Nephron (organoid): ENCODE measurements at regions not wholly inside any gene's neighbourhood (a gene's known extent, or its start where the extent isn't known, plus 50 kb on each side); places are given as distances from the start of the nearest gene placed in this dataset.

ENCODE experiments used
- H3K27ac Mint-ChIP-seq, 3 experiments: 2 replicates each; pipeline ENCODE4 v1.8.0; 2020; ENCODE audit warnings: mixed read lengths in 3 of 3, mild to moderate bottlenecking in 2 of 3, moderate library complexity in 1 of 3
- H3K27me3 Mint-ChIP-seq: 2 replicates; pipeline ENCODE4 v1.8.0; 2021; ENCODE audit warnings: low read depth, mild to moderate bottlenecking, moderate library complexity, mixed read lengths
- H3K36me3 Mint-ChIP-seq: 2 replicates; pipeline ENCODE4 v1.8.0; 2020; ENCODE audit warnings: low read depth, mixed read lengths
- H3K4me1 Mint-ChIP-seq: 2 replicates; pipeline ENCODE4 v1.8.0; 2020; ENCODE audit warnings: mixed read lengths
- H3K4me3 Mint-ChIP-seq, 3 experiments: 2 replicates each; pipeline ENCODE4 v1.8.0; 2020; ENCODE audit warnings: mild to moderate bottlenecking in 3 of 3, mixed read lengths in 3 of 3, moderate library complexity in 2 of 3
- H3K9me3 Mint-ChIP-seq: 2 replicates; pipeline ENCODE4 v1.8.0; 2020; ENCODE audit warnings: mixed read lengths
- TF ChIP-seq, protein P1 (sequence below), 3 experiments: fragments of 200-600 bp; sonication (generic); IDR thresholded peaks; one replicate each; pipeline ENCODE4 v1.5.0; 2021; ENCODE audit warnings: antibody characterized with exemption in 3 of 3; ENCODE audit not compliant: unreplicated experiment in 3 of 3

DNA sequence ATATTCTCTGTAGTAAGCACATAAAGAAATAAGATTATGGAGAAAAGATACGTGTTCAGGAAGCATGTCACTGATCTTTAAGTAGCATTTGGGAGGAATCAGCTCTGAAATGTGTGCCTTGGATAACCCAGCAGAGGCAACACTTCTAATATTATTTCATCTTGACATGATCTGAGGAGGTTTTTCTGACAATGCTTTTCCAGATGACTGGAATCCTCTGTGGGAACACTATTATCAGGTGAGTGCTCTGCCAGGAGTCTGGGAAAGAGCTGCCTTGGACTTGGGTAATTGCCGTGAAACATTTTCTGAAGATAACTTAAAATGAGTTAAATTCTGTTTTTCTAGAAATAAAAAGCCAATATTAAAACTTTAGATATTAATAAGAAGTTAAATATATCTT lies 78.2 kb upstream of the QRFPR start:
- Mint-ChIP-seq H3K36me3 (no peaks in the 10 kb centered on the region), H3K4me1 (peaks cover 25% of the 10 kb centered on the region), H3K4me3 (no peak overlapping the region), H3K27ac (peak overlapping the region in 1 of 3 experiments; percentile 39), H3K9me3 (no peaks in the 10 kb centered on the region), H3K27me3 (no peaks in the 10 kb centered on the region)
- TF ChIP-seq, protein P1, sequence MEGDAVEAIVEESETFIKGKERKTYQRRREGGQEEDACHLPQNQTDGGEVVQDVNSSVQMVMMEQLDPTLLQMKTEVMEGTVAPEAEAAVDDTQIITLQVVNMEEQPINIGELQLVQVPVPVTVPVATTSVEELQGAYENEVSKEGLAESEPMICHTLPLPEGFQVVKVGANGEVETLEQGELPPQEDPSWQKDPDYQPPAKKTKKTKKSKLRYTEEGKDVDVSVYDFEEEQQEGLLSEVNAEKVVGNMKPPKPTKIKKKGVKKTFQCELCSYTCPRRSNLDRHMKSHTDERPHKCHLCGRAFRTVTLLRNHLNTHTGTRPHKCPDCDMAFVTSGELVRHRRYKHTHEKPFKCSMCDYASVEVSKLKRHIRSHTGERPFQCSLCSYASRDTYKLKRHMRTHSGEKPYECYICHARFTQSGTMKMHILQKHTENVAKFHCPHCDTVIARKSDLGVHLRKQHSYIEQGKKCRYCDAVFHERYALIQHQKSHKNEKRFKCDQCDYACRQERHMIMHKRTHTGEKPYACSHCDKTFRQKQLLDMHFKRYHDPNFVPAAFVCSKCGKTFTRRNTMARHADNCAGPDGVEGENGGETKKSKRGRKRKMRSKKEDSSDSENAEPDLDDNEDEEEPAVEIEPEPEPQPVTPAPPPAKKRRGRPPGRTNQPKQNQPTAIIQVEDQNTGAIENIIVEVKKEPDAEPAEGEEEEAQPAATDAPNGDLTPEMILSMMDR (IDR thresholded peaks at IDR 0.05; ENCODE audit: unreplicated experiment in 3 of 3): no peak

- H3K4me1 Mint-ChIP-seq: peaks cover 25% of the 10 kb centered on the region
- no peaks in the 10 kb centered on the region for H3K36me3 Mint-ChIP-seq
- no peaks in the 10 kb centered on the region for H3K9me3 Mint-ChIP-seq
- peak overlapping the region; percentile 60 to 63 (median 61) for H3K27ac Mint-ChIP-seq
- no peak overlapping the region for H3K4me3 Mint-ChIP-seq
- H3K27me3 Mint-ChIP-seq: no peaks in the 10 kb centered on the region
- TF ChIP-seq, protein P1 (IDR thresholded peaks at IDR 0.05; ENCODE audit: unreplicated experiment in 3 of 3): no peak
Observed at GRCh38 chr4:121457278-121457875, 76.6 kb upstream of the QRFPR start.

GRCh38 chr4:121455285-121455684 lies 74.5 kb upstream of the QRFPR start:
- TF ChIP-seq, protein P1 (IDR thresholded peaks at IDR 0.05; ENCODE audit: unreplicated experiment in 3 of 3): no peak
- Mint-ChIP-seq H3K27ac (peak overlapping the region in 2 of 3 experiments; percentile 28 to 49), H3K4me1 (peaks cover 25% of the 10 kb centered on the region), H3K36me3 (no peaks in the 10 kb centered on the region), H3K27me3 (no peaks in the 10 kb centered on the region), H3K9me3 (no peaks in the 10 kb centered on the region), H3K4me3 (no peak overlapping the region)

- H3K4me3 Mint-ChIP-seq: no peak overlapping the region
- TF ChIP-seq, protein P1 (IDR thresholded peaks at IDR 0.05; ENCODE audit: unreplicated experiment in 3 of 3): no peak
- no peaks in the 10 kb centered on the region for H3K36me3 Mint-ChIP-seq
- no peaks in the 10 kb centered on the region for H3K27me3 Mint-ChIP-seq
- peaks cover 29% of the 10 kb centered on the region for H3K4me1 Mint-ChIP-seq
- H3K9me3 Mint-ChIP-seq: no peaks in the 10 kb centered on the region
- peak overlapping the region; percentile 28 to 49 (median 33) for H3K27ac Mint-ChIP-seq
Observed at GRCh38 chr4:121454251-121454979, 73.6 kb upstream of the QRFPR start.

- no peaks in the 10 kb centered on the region for H3K27me3 Mint-ChIP-seq
- no peak overlapping the region for H3K4me3 Mint-ChIP-seq
- H3K9me3 Mint-ChIP-seq: no peaks in the 10 kb centered on the region
- no peaks in the 10 kb centered on the region for H3K36me3 Mint-ChIP-seq
- peak overlapping the region in 1 of 3 experiments; percentile 17 for H3K27ac Mint-ChIP-seq
- TF ChIP-seq, protein P1 (IDR thresholded peaks at IDR 0.05; ENCODE audit: unreplicated experiment in 3 of 3): no peak
- peaks cover 19% of the 10 kb centered on the region for H3K4me1 Mint-ChIP-seq
Observed at GRCh38 chr4:121451310-121451709, 70.5 kb upstream of the QRFPR start.
